GM12878 (cell line): ENCODE measurements at regions not wholly inside any gene's neighbourhood (a gene's known extent, or its start where the extent isn't known, plus 50 kb on each side); places are given as distances from the start of the nearest gene placed in this dataset.

ENCODE experiments used
- ASH2L ChIP-seq: fragments of 300-600, 200-600 bp; sonication (generic); IDR thresholded peaks from 2 replicates; pipeline ENCODE4 v1.6.1; 2017; ENCODE audit warnings: low read depth, mild to moderate bottlenecking, borderline replicate concordance
- BHLHE40 ChIP-seq, 2 experiments: fragments of 450-650 bp in 1 of 2; IDR thresholded peaks; 2 replicates each; pipeline ENCODE4 v1.6.1; 2011 to 2017; ENCODE audit warnings: low read depth in 2 of 2, borderline replicate concordance in 1 of 2, improper control_type of control experiment in 1 of 2, low read length in 1 of 2, mild to moderate bottlenecking in 1 of 2
- CBFB ChIP-seq: IDR thresholded peaks from 2 replicates; pipeline ENCODE4 v1.6.1; 2016; ENCODE audit warnings: antibody characterized with exemption, low read depth
- CBX5 ChIP-seq: sonication (generic); IDR thresholded peaks from 2 replicates; pipeline ENCODE4 v1.6.1; 2016; ENCODE audit warnings: low read depth, moderate library complexity, mild to moderate bottlenecking, inconsistent platforms
- CHD2 ChIP-seq: IDR thresholded peaks from 2 replicates; pipeline ENCODE4 v1.6.1; 2011; ENCODE audit warnings: low read depth, low read length, improper control_type of control experiment, borderline replicate concordance
- CREB1 ChIP-seq: IDR thresholded peaks from 2 replicates; pipeline ENCODE4 v1.6.1; 2012; ENCODE audit warnings: low read depth, mild to moderate bottlenecking, inconsistent platforms
- CTCF ChIP-seq, 3 experiments: IDR thresholded peaks in 2 of 3; conservative IDR thresholded peaks in 1 of 3; 2 replicates each; pipeline ENCODE4 v1.5.1; 2011; ENCODE audit warnings: low read depth in 3 of 3, low read length in 3 of 3, mild to moderate bottlenecking in 3 of 3, control low read depth in 2 of 3, moderate library complexity in 2 of 3, inconsistent platforms in 1 of 3, mixed read lengths in 1 of 3; ENCODE audit not compliant: control insufficient read depth in 2 of 3, insufficient read depth in 1 of 3; ENCODE audit errors: extremely low read depth in 1 of 3
- E2F4 ChIP-seq: IDR thresholded peaks from 2 replicates; pipeline ENCODE4 v1.6.1; 2012; ENCODE audit warnings: low read depth, low read length, improper control_type of control experiment
- FOXK2 ChIP-seq: fragments of 450-650 bp; IDR thresholded peaks from 2 replicates; pipeline ENCODE4 v1.6.1; 2017; ENCODE audit warnings: mild to moderate bottlenecking, moderate library complexity
- KDM1A ChIP-seq: fragments of 200-600 bp; sonication (generic); IDR thresholded peaks from 2 replicates; pipeline ENCODE4 v1.6.1; 2016; ENCODE audit warnings: borderline replicate concordance
- POLR2A ChIP-seq: IDR thresholded peaks from 2 replicates; pipeline ENCODE4 v1.6.1; 2011; ENCODE audit warnings: low read depth, mild to moderate bottlenecking, low read length
- POLR2AphosphoS2 ChIP-seq: IDR thresholded peaks from 2 replicates; pipeline ENCODE4 v1.6.1; 2011; ENCODE audit warnings: low read depth, mild to moderate bottlenecking, low read length, improper control_type of control experiment, moderate library complexity
- POU2F2 ChIP-seq: IDR thresholded peaks from 3 replicates; pipeline ENCODE4 v1.6.1; 2011; ENCODE audit warnings: low read depth, mild to moderate bottlenecking, low read length, borderline replicate concordance
- PRDM15 ChIP-seq: fragments of 450-650 bp; formaldehyde crosslinking; IDR thresholded peaks from 2 replicates; pipeline ENCODE4 v1.4.0; 2020; ENCODE audit warnings: mild to moderate bottlenecking, moderate library complexity
- RBBP5 ChIP-seq: fragments of 200-600 bp; sonication (generic); conservative IDR thresholded peaks from 2 replicates; pipeline ENCODE4 v1.6.1; 2016
- SRF ChIP-seq, 2 experiments: IDR thresholded peaks; 2 replicates each; pipeline ENCODE4 v1.6.1; 2011; ENCODE audit warnings: low read depth in 2 of 2, low read length in 2 of 2, mild to moderate bottlenecking in 1 of 2, moderate library complexity in 1 of 2
- TCF12 ChIP-seq: IDR thresholded peaks from 2 replicates; pipeline ENCODE4 v1.6.1; 2011; ENCODE audit warnings: low read depth, mild to moderate bottlenecking, low read length
- TCF3 ChIP-seq: IDR thresholded peaks from 2 replicates; pipeline ENCODE4 v1.6.1; 2012; ENCODE audit warnings: low read depth, mild to moderate bottlenecking, low read length, borderline replicate concordance; ENCODE audit not compliant: insufficient read depth
- USF2 ChIP-seq: IDR thresholded peaks from 2 replicates; pipeline ENCODE4 v1.6.1; 2011; ENCODE audit warnings: low read depth, low read length, improper control_type of control experiment, borderline replicate concordance
- ZBTB33 ChIP-seq: fragments of 450-650 bp; IDR thresholded peaks from 2 replicates; pipeline ENCODE4 v1.6.1; 2017; ENCODE audit warnings: mild to moderate bottlenecking
- ZZZ3 ChIP-seq: IDR thresholded peaks from 2 replicates; pipeline ENCODE4 v1.6.1; 2011; ENCODE audit warnings: low read depth; ENCODE audit not compliant: control insufficient read depth, insufficient read length

- TF ChIP-seq CTCF (IDR thresholded peaks at IDR 0.05 in 2 of 3, conservative IDR thresholded peaks at IDR 0.05 in 1 of 3; ENCODE audit: control insufficient read depth in 2 of 3, extremely low read depth in 1 of 3, insufficient read depth in 1 of 3, low read depth in 3 of 3, low read length in 3 of 3) (no peak), CREB1 (no peak), USF2 (no peak), PRDM15 (no peak), TCF3 (peak; percentile 52; the same call in 1 of the 2 replicates), CBFB (no peak), POLR2A (no peak), BHLHE40 (IDR thresholded peaks at IDR 0.05; ENCODE audit: borderline replicate concordance in 1 of 2, low read depth in 2 of 2, low read length in 1 of 2) (no peak), ZZZ3 (no peak), POLR2AphosphoS2 (no peak), SRF (IDR thresholded peaks at IDR 0.05; ENCODE audit: low read depth in 2 of 2, low read length in 2 of 2) (no peak), CHD2 (no peak), E2F4 (no peak), RBBP5 (no peak), ZBTB33 (no peak), CBX5 (no peak), FOXK2 (no peak), ASH2L (no peak), POU2F2 (no peak), KDM1A (no peak), TCF12 (peak; percentile 39; the same call in 1 of the 2 replicates)
Observed at GRCh38 chr2:181374781-181375675, 82.2 kb upstream of the ITGA4 start (continued).
